Amygdala (tissue), 56 donors: ENCODE measurements at regions not wholly inside any gene's neighbourhood (a gene's known extent, or its start where the extent isn't known, plus 50 kb on each side); places are given as distances from the start of the nearest gene placed in this dataset.
"Not testable (repeated sequence)": the region's sequence is repeated elsewhere in the genome, so short reads cannot be mapped to it uniquely, and the experiment has no call there.

Experiments used
- DNase-seq, 56 donors: peaks; one replicate each; lab custom pipeline; 2025; lab: John Stamatoyannopoulos, UW

DNA sequence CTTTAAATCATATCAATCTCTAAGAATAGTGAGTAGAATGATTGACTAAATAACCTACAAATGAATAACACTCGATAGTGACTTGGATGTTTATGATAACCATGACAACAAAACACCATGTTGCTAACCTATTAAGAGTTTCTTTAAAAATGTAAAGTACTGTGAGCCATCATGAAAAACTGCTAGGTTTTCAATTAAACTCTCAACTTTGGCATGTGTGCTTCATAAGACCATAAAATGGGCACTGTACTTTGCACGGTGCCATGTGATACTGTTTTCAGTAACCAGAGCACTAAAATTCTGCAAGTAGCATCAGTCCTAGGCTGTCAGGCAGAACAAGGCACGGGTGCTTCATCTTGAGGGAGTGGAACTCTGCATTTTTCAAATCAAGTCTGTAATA, 96.2 kb upstream of the TRIM77 start:
- no peak for DNase-seq

- DNase-seq, result peak in 1 of 56 donors; percentile 2
These were observed 95.7 kb upstream of the TRIM77 start for GRCh38 chr11:89614428-89614827.

GRCh38 chr11:89615642-89616041, 94.5 kb upstream of the TRIM77 start:
- DNase-seq, result not testable (repeated sequence)

- DNase-seq, result not testable (repeated sequence)
These were observed 93.9 kb upstream of the TRIM77 start for GRCh38 chr11:89616161-89616560.

DNA sequence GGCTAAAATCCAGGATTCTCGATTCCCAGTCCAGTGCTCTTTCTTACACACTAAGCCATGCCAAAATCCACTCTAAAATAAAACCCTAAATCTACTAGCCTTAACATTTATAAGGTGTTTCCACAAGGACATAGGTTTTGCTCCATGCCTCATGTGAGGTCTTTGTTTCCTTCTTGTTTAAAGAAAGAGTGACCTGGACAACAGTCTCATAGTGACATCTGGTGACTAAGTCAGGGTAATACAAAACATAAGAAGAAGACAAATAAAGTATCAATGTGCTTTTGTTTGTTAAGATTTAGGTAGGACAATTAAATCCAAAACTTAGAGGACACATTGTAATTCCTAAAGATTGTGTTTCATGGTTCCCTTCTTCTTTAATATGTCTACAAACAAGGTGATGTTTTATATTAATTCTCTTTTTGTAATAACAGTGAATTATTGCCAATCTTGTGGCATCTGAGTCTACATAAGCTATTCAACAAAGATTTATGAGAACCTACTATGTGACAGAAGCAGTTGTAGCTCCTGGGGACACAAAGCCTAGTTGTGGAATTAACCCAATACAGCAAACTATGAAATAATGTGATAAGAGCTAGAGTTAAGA, 93.0 kb upstream of the TRIM77 start:
- DNase-seq, result not testable (repeated sequence)

GRCh38 chr11:89620721-89621120, 89.4 kb upstream of the TRIM77 start:
- DNase-seq, result not testable (repeated sequence)

DNA sequence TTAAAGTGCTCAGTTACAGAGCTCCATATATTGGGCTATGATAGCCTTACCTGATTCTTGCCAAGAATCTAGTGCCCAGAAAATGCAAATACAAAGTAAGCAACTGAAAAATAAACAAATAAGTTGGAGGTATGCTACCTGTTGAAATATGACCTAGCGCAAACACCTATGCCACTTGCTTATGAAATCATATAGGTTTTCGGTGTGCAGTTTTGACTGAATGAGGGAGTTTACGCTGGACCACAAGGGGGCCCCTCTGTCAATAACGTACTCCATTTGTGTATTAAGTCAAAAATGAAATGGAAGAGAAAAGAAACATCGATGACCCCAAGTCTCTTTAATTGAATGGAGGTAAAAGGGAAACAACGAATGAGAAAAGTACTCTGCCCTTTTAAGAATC, 84.9 kb upstream of the TRIM77 start:
- no peak for DNase-seq

DNA sequence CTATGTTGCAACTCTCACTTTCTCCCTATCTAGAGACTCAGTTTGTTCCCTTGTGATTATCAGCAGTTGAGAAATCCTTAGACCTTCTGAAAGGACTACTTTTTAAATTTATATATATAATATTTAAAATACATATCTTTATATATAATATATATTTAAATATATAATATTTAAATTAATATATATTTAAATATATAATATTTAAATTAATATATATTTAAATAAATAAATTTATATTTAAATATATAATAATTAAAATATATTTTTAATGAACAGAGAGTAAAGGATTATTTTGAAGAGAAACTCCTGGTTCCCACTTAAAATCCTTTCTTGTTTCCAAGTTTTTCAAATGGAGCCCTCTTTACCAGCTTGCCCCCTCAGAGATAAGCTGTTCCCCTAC, 83.7 kb upstream of the TRIM77 start:
- DNase-seq, result no peak

DNA sequence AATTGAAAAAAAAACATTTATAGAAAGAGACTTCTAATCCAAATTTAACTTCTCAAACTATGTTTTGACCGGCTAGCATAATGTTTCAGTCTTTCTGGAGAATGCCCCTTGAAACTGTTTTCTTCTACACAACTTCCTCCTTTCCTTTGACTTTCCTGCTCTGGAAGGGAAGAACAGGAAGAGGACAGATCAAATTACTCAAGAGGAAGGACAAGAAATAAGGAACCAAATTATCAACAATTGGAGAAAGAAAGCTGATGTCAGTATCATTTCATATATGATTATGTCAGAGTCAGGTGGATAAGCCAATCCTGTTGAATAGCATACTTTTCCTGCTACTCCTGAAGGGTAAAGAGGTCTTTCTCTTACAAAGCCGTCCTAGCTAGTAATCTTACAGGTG, 83.2 kb upstream of the TRIM77 start:
- not testable (repeated sequence) for DNase-seq

- DNase-seq, result peak in 14 of 56 donors; percentile 1 to 43 (median 22)
These were observed 76.9 kb upstream of the TRIM77 start for GRCh38 chr11:89633135-89633705.

GRCh38 chr11:89640777-89641176, 69.3 kb upstream of the TRIM77 start:
- not testable (repeated sequence) for DNase-seq

DNA sequence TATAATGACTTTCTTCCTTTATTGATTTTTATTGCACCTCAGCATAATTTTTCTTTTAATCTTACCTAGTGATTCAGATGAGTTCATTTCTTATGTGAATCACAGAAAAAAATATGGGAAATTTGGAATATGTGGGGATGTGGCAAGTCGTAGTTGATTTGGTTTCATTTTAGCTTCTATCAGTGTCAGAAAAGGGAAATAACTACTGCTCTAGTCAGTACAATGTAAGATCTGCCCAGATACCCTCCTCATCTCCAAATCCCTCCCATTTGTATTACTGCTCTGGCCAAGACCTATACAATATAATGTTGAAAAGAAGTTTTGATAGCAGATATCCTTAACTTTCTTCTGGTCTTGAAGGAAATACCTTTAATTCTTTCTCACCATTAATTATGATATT, 61.9 kb upstream of the TRIM77 start:
- DNase-seq, result not testable (repeated sequence)

DNA sequence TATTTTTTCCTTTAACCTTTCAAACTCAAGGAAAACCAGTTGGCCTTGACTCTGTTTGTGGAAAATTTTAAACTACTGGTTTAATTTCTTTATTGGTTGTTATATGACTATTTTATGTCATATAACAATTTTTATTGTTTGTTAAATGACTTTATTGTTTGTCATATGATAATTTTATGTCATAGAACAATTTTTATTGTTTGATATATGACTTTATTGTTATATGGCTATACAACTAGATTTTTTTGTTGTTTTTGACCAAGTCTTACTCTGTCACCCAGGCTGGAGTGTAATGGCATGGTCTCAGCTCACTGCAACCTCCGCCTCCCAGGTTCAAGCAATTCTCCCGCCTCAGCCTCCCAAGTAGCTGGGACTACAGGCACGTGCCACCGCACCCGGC, 61.1 kb upstream of the TRIM77 start:
- not testable (repeated sequence) for DNase-seq

GRCh38 chr11:89654669-89655068, 55.4 kb upstream of the TRIM77 start:
- DNase-seq, result not testable (repeated sequence)

- not testable (repeated sequence) for DNase-seq
These were observed 51.3 kb upstream of the TRIM77 start for GRCh38 chr11:89658767-89659166.

- DNase-seq, result not testable (repeated sequence)
These were observed 50.7 kb upstream of the TRIM77 start for GRCh38 chr11:89659414-89659813.

GRCh38 chr11:89660234-89660633, 49.9 kb upstream of the TRIM77 start:
- no peak for DNase-seq
